ENCODE measurements at regions not wholly inside any gene's neighbourhood (a gene's known extent, or its start where the extent isn't known, plus 50 kb on each side); places are given as distances from the start of the nearest gene placed in this dataset.

DNA sequence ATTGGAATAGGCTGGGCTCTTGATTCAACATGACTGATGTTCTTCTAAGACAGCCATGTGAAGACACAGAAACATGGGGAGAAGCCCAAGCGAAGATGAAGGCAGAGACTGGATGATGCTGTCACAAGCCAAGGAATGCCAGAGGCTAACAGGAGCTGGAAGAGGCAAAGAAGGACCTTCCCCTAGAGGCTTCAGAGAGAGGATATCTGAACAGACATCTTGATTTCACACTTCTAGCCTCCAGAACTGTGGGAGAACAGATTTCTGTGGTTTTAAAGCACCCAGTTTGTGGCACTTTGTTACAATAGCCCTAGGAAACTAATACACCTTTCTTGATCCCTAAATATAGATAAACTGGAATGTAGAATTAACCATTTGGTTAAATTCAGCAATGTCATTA lies 127.0 kb downstream of the EDN1 start:
- DNase-seq (ENCODE audit: low spot score) = no peak
- ATAC-seq = no peak

DNA sequence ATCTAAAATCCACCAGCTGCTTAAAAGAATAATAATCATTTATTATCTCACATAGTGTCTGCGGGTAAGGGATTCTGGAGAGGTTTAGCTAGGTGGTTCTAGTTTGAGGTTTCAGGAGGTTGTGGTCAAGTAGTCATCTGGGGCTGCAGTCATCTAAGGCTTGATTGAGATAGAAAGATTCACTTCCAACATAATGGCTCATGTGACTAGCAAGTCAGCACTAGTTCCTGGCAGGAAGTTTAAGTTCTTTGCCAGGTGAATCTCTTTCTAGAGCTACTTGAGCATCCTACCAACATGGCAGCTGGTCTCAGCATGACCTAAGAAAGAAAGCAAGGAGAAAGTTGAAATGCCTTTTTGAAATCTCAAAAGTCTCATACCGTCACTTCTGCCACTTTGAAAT lies 128.8 kb downstream of the EDN1 start:
- DNase-seq (ENCODE audit: low spot score) (no peak), ATAC-seq (no peak)
- intact Hi-C loops (cut with DNase I) = no loop called here

More for the DNA sequence above, 127.0 kb downstream of the EDN1 start:
- intact Hi-C loops (cut with DNase I) = no loop called here

DNA sequence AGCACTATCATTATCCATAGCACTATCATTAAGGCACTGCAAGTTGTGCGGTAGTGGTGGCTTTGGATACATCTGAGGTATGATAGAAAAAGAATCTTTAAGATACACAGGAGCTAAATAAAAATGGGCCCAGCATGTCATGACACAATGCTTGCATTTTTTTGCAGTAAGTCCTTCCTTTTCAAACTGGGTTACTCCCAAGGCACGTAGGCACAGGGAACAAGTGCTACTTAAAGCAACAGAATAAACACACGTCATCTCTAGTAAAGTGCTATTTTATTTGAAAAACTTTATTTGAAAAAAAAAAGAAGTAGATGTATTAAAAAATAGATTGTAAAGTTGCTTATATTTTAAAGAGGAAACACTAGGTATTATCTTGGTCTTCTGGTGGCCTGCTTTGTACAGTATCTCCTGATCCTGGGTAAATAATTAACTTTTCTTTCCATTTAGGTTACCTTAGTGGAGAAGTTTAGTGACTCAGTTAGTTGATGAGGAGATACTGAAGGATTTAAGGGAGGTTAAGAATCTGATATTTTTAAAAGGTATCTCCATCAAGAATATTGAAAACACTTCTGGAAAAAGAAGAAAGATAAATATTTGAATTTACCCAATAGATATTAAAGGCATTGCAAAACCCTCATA lies 129.6 kb downstream of the EDN1 start:
- ATAC-seq = no peak
- DNase-seq (ENCODE audit: low spot score) = no peak
- intact Hi-C loops (cut with DNase I) = no loop called here

DNA sequence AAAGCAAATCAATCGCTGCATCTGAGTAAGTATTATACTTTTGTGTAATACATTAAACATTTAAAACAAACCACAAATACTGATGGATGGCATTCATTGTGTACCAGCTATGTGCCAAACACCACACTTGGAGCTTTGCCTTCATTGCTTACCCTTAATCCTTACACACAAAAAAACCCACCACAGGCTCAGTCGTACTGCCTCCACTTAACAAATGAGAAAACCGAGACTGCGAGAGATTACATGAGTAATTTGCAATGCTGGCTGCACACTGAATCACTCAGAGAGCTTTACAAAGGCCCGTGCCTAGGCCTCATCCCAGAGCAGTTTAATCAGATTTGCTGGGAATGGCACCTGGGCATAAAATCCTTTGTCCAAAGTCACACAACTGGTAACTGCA lies 130.5 kb downstream of the EDN1 start:
- no peak for ATAC-seq
- intact Hi-C loops (cut with DNase I) = no loop called here
- no peak for DNase-seq (ENCODE audit: low spot score)

DNA sequence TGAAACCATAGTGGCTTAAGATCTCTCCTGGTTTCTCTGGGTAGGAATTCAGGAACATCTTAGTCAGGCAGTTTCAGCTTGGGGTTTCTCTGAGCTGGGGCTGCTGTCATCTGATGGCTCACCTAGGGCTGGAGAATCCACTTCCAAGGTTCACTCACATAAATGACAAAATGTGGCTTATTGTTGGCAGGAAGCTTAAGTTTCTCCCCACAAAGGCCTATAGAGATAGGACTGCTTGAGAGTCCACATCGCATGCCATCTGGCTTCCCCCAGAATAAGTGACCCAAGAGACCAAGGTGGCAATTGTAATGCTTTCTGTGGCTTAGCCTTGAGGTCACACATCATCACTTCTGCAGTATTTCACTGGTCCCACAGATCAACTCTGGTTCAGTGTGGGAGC lies 131.4 kb downstream of the EDN1 start:
- ATAC-seq = no peak
- no peak for DNase-seq (ENCODE audit: low spot score)
- intact Hi-C loops (cut with DNase I) = no loop called here

DNA sequence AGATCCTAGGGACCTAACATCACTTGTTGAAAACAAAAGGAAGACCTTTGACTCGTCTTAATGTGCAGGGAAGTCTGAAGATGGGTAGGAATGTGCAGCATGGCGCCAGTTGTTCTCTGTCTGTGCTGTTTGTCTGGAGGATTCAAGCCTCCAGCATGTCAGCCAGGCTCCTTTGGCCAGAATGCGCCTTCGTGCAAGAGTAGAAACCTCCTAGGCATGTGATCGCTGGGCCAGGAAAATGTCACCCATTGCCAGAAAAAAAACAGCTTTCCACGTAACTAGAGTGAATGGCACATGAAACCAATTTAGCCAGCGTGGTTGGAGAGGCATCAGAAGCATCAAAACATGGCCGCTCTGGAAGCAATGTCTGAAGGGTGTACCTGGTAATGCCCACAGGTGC lies 132.7 kb downstream of the EDN1 start:
- intact Hi-C loops (cut with DNase I) = no loop called here
- DNase-seq (ENCODE audit: low spot score) = no peak
- ATAC-seq = no peak

DNA sequence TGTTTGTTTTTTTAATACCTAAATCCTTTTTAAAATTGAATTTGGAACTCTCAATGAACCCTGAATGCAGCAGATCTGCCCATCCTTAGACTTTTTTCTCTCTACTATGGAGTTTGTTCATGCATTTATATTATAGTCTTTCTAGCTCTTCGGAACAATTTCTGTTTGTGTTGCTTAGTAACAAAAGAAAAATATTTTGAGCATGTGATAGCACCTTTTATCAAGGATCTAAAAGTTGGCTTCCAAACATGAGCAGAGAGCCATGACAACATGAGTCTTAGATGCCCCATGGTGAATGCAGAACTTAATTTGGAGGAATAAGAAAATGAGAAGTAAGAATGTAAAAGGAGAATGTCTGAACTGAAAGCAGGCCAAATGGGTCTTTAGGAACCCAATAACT lies 133.7 kb downstream of the EDN1 start:
- intact Hi-C loops (cut with DNase I) = no loop called here
- DNase-seq (ENCODE audit: low spot score) (no peak), ATAC-seq (no peak)

DNA sequence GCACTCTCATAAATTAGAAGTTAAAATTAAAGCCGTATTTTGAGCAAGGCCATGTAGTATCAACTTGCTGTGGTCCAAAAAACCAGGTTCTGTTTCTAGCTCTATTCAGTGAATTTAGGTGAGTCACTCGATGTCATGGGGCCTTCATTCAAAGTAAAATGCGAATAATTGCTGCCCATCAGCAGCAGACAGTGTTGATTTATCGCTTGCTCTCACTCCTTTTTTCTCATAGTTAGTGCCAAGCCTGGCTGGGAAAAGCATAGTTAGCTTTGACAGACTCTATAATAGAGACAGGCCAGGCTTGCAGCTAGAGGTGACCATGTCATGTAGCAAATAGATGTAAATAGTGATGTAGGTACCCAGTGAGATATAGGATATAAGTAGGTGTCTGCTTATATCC lies 136.0 kb downstream of the EDN1 start:
- intact Hi-C loops (cut with DNase I) = no loop called here
- DNase-seq (ENCODE audit: low spot score) = no peak
- ATAC-seq = no peak

DNA sequence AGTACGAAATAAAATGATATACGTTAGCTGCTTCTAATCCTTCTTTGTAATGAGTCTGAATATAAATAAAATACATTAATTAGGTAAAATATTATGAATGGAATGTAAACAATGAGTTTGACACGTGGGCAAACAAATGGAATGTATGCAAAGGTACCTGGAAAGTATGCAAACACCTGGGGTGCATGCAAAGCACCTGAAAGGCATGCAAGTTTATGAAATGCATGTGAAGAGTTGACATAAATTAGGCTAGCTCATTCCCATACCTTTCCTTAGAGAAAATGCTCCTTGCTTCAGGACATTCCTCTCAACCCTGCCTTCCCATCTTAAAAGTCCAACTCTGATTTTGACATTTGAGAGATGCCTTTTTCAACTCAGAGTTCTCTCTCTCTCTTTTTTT lies 140.9 kb downstream of the EDN1 start:
- intact Hi-C loops (cut with DNase I) = no loop called here
- ATAC-seq = no peak
- no peak for DNase-seq (ENCODE audit: low spot score)

DNA sequence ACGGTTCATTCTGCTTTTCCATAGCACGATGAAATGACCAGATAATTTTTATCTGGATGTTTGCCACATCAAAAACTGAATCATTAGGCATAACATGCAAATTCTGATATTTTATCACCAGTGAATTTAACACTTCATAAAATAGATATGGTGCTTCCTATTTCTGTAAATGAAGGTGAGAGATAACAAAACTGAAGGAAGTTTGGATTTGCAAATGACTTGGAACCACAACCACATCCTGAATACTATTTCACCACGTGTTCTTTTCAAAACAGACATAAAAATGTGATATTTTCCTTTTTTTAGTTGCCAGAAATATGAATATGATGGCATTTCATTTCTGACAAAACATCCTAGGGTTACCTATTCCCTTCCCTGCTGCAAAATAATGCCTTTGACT lies 146.1 kb downstream of the EDN1 start:
- DNase-seq (ENCODE audit: low spot score) (no peak), ATAC-seq (no peak)

DNA sequence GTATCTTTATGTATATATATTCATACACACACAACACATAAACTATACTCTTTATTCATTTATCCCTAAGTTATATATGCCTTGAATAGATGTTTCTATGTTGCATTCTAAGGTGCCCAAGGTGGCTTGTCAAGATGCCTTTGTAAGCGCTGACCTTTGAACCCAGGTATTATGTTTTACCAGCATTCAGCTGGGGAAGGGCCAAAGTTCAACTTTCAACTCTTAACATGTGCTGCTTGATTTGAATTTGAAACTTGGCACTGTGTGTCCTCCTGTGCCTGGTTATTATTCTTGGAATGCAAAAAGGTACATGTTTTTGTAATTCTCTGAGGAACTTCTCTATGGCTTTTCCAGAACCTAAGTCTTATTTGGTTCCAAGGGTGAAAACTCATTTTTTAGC lies 146.5 kb downstream of the EDN1 start:
- ATAC-seq = peak; percentile 52
- intact Hi-C loops (cut with DNase I) = no loop called here

More for the DNA sequence above, 146.1 kb downstream of the EDN1 start:
- intact Hi-C loops (cut with DNase I) = no loop called here

DNA sequence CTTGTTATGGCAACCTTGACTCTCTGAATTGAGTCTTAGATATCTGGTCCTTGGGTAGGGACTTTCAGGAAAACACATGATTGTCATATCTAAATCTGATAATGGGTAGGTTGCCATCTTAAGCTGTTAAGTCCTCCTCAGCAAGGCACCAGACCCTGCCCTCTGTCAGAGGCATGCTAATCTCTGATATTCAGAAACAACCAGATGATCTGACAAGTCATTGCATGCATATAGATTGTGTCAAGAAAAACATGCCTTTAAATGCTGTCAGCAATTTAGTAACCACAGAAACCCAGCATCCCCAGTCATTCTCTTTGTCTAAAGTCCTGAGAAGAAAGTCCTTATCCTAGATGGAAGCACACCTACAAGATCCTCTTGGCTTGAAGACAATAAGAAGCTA lies 149.1 kb downstream of the EDN1 start:
- no peak for ATAC-seq
- intact Hi-C loops (cut with DNase I) = no loop called here

More for the DNA sequence above, 146.5 kb downstream of the EDN1 start:
- no peak for DNase-seq (ENCODE audit: low spot score)

DNA sequence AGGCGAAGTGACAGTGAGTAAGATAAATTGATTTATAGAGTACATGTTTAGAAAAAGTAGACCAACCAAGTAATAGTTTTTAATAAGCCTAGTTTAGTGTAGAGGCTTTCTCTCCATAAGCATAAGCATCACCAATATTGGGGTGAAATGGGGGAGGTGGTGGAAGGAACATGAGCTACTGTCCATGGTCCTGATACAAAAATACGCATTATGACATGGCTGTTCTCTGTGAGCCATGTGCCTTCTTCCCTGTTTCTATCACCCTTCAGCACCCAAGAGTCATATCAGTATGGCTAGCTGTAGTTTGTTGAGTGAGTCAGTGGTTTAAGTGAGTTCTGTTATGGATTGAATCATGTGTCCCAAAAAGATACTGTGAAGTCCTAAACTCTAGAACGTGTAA lies 150.8 kb downstream of the EDN1 start:
- ATAC-seq = no peak
- DNase-seq (ENCODE audit: low spot score) = no peak

More for the DNA sequence above, 149.1 kb downstream of the EDN1 start:
- DNase-seq (ENCODE audit: low spot score) = no peak

DNA sequence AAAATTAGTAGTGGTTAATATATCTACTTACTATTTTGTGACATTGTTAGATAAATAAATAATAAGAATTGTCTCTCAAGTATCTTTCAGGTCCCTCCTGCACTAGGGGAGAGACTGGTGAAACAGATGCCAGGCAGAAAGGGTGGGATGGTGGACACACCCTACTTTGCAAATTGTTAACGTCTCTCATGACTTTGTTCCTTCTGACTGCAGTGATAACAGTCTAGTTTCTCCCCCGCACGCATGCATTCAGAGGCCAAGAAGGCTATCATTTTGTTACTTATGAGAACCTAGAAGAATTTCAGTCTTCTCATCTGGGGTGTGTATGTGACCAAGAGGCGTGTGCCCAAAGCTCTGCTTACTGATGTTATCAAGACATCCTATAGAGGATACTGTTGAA lies 152.3 kb downstream of the EDN1 start:
- no peak for ATAC-seq

More for the DNA sequence above, 150.8 kb downstream of the EDN1 start:
- intact Hi-C loops (cut with DNase I) = no loop called here

DNA sequence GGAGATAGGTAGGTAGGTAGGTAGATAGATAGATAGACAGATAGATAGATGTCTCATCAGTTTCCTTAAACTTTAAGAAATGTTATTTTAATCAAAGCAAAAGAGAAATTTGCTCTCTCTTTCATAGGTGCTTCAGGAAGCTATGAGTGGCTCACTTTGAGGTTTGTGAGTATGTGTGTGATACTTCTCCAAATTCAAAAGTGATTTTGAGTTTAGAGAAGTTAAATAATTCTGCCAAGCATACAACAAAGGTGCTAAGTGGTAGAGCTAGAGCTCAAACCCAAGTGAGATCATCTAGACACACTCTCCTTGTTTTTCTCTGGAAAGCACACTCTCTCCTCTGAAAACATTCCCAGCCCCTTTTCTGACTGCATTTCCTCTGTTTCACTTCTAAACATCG lies 156.2 kb downstream of the EDN1 start:
- DNase-seq (ENCODE audit: low spot score) (no peak), ATAC-seq (no peak)
- intact Hi-C loops (cut with DNase I) = no loop called here

More for the DNA sequence above, 152.3 kb downstream of the EDN1 start:
- no peak for DNase-seq (ENCODE audit: low spot score)
- intact Hi-C loops (cut with DNase I) = no loop called here

DNA sequence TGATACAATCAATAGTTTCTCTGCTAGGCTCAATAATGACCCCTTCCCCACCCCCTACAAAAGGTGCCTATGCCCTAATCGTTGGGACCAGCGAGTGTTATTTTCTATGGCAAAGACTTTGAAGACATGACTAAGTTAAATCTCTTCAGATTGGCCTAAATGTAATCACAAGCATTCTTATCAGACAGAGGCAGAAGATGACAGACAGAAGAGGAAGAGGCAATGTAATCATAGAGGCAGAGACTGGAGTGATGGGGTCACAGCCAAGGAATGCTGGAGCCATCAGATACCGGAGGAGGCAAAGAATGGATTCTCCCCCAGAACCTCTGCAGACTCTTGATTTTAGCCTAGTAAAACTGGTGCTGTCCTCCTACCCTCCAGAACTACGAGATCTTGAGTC lies 159.3 kb downstream of the EDN1 start:
- DNase-seq (ENCODE audit: low spot score) (no peak), ATAC-seq (no peak)
- intact Hi-C loops (cut with DNase I) = no loop called here

DNA sequence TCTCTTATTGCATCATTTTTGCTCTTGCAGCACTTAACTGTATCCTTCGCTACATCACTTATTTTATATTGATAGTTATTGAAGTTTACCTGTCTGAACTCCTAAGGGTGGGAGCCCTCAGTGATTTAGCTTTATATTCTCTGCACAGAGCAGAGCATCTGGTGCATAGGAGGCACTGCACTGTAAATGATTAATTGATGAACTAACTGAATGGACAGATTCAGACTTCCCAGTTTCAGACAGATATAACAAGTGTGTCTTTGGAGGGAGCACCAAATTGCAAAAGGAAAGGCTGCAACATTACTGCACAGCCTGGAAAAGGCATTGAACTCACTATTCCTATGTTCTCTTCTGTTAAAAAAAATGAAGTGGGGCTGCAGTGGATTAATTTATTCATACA lies 160.3 kb downstream of the EDN1 start:
- no peak for ATAC-seq
- intact Hi-C loops (cut with DNase I) = no loop called here
- no peak for DNase-seq (ENCODE audit: low spot score)

DNA sequence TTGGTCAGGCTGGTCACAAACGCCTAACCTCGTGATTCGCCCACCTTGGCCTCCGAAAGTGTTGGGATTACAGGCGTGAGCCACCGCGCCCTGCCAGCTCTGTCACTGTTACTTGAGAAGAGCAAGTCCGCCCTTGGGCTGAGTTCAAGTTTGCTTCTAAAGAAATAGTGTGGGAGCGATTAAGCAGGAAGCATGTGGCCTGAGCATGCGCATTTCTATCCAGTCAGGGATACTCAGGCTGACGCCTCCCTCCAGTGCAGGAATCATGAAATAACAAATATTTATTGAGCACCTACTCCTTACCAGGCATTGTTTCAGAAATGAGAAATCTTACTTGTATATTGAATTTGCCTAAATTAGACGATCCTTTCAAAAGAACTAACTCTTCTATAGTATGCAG lies 166.2 kb downstream of the EDN1 start:
- DNase-seq (ENCODE audit: low spot score) (no peak), ATAC-seq (no peak)
- intact Hi-C loops (cut with DNase I) = no loop called here

DNA sequence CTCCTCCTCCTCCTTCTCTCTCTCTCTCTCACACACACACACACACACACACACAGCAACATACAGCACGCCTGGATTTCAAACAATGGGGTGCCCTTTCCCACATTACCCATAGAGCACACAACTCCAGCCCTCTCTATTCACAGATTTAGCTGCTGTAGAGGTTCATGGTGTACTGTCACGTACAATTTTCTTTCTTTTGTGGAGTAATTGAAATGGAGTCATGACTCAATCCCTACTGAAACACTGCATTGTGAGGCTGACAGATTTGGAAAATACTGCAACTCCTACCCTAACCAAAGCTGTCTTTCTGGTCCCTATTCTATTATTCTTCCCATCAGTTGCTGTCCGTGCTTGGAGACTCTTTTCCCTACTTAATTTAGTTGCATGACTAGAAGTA lies 166.9 kb downstream of the EDN1 start:
- intact Hi-C loops (cut with DNase I) = no loop called here
- ATAC-seq (no peak), DNase-seq (ENCODE audit: low spot score) (no peak)

DNA sequence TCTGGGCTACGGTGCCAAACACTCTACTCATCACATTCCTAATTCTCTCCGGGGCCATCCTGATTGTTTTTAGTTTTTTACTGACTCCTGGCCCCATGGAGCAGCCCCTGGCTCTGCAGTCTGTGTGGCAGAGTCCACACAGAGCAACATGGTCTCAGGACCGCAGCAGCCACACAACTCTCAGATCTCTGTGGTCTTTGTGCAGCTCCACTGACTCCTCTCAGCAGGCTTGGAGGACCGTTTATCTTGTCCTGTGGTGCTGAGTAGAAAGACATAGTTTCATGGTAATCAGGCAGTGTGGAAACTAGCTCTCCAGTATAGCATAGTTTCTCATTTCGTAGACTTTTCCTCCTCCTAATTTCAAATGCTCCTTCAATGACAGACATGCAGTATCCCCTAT lies 168.4 kb downstream of the EDN1 start:
- ATAC-seq = no peak
- DNase-seq (ENCODE audit: low spot score) = no peak
- intact Hi-C loops (cut with DNase I) = no loop called here

DNA sequence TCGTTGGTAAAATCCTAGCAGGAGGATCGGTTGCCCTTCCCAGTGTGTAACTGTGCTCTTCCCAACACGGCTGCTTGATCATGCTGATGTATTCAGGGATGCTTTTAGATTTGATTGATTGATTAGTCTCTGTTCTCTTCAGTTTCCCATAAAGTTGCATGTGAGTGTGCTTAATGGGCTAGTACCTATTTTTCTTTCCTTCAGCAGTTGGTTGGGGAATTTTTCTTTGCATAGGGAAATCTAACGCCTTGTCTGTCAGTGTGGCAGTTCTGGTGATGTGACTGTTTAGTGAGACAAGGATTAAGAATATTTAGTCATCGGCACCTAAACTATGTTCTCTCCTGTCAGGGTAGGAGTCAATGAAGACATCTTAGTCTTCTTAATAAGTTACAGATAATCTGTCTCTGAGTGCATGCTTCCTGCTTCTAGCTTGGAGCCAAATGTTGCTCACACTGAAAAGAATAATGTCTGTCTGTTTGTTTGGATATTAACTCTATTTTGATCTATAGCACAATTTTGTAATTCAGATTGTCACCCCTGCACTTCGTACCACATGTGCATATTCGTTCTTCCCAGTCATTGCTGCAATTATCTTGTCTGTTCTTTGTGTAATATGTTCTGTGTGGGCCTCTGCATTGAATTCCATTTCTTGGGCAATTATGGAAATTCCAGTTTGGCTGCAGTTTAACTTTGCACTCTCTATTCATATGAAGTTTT lies 169.9 kb downstream of the EDN1 start:
- ATAC-seq (no peak), DNase-seq (ENCODE audit: low spot score) (no peak)
- intact Hi-C loops (cut with DNase I) = no loop called here

All from sciatic nerve (tissue), 2 donors.